ENCODE measurements at regions not wholly inside any gene's neighbourhood (a gene's known extent, or its start where the extent isn't known, plus 50 kb on each side); places are given as distances from the start of the nearest gene placed in this dataset.

GRCh38 chr2:121819846-121820245 lies 64.4 kb downstream of the TSN start:
- TF ChIP-seq CTCF (IDR thresholded peaks at IDR 0.05; ENCODE audit: low read depth, low read length, poor library complexity, severe bottlenecking), result no peak
- no peak for TF ChIP-seq EZH2phosphoT487 (IDR thresholded peaks at IDR 0.05; ENCODE audit: borderline replicate concordance, low read length)
